22Rv1 (cell line): ENCODE measurements at regions not wholly inside any gene's neighbourhood (a gene's known extent, or its start where the extent isn't known, plus 50 kb on each side); places are given as distances from the start of the nearest gene placed in this dataset.

Experiments used
- H3K27ac ChIP-seq: fragments of 450-650 bp; 2 replicates; pipeline ENCODE4 v1.5.1; 2017
- ZFX ChIP-seq: fragments of 450-650 bp; IDR thresholded peaks from 2 replicates; pipeline ENCODE4 v1.6.1; 2017; ENCODE audit warnings: antibody characterized with exemption, borderline replicate concordance
- TF ChIP-seq, protein P1 (sequence below): fragments of 450-650 bp; IDR thresholded peaks from 2 replicates; pipeline ENCODE4 v1.5.1; 2017; ENCODE audit warnings: mild to moderate bottlenecking

DNA sequence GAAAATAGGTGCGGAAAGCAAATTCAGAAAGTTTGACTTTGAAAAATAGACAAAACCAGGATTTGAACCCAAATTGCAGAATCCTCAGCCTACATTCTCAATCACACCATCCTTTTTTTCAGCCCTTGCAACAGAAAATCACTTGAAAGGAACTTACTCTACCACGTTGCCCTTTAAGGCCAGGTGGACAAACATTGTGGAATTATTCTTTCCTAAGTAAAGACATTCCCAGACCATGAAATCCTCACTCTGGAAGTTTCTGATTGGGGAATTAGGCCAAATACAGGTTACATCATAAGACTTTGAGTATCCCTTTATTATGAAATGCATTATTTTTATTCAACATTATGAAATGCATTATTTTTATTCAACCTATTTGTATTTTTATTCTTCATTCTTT lies 259.4 kb downstream of the RAD51AP2 start:
- TF ChIP-seq, protein P1, sequence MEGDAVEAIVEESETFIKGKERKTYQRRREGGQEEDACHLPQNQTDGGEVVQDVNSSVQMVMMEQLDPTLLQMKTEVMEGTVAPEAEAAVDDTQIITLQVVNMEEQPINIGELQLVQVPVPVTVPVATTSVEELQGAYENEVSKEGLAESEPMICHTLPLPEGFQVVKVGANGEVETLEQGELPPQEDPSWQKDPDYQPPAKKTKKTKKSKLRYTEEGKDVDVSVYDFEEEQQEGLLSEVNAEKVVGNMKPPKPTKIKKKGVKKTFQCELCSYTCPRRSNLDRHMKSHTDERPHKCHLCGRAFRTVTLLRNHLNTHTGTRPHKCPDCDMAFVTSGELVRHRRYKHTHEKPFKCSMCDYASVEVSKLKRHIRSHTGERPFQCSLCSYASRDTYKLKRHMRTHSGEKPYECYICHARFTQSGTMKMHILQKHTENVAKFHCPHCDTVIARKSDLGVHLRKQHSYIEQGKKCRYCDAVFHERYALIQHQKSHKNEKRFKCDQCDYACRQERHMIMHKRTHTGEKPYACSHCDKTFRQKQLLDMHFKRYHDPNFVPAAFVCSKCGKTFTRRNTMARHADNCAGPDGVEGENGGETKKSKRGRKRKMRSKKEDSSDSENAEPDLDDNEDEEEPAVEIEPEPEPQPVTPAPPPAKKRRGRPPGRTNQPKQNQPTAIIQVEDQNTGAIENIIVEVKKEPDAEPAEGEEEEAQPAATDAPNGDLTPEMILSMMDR, result no peak
- TF ChIP-seq ZFX, result no peak
- no peak overlapping the region for H3K27ac ChIP-seq

DNA sequence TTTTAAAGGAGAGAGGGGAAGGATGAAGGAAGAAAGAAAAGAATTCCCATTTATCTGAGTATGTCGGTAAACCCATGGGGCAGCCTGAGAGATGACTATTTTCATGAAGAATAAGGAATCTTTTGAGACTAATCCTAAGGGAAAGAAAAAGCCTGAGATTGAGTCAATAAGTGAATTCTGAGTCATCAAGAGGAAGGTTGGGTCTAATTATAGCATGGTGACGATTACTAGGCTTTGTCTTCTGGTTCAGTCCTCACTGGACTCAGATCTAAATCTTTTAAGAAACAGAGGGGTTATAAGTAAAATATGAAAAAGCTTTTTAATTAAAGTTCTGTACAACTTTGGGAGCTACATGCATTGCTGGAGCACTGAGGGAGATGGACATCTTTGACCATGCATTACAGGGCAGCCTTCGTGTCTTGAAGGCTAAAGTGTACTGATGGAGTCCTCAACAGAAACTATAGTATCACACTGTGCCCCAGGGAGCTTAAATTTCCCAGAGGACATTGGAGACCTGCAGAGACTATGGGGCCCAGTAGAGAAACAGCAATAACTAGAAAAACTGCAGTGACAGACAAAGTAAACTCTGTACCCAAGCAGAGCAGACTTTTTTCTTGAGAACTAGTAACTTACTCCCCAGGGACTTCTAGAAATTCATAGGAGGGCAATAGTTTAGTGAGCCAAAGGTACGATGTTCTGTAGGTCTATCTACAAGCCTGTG lies 260.9 kb downstream of the RAD51AP2 start:
- no peak for TF ChIP-seq ZFX
- TF ChIP-seq, protein P1, result no peak
- H3K27ac ChIP-seq, result no peak overlapping the region

DNA sequence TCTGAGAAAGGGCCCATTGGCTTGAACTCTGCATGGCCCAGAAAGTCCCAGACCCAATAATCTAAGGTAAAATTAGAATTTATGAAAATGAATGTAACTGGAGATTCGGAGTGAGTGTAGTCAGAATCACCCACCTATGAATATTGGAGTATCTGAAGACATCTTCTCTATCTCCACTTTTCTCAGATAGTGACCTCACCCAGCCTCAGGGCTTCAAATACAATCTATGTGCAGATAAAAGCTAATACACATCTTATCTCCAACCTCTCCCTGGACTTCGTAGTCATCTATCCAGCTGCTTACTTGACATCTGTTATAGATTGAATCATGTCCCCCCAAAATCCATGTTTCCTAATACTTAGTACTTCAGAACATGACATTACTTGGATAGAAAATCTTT lies 263.2 kb downstream of the RAD51AP2 start:
- TF ChIP-seq, protein P1, result no peak
- no peak for TF ChIP-seq ZFX
- H3K27ac ChIP-seq, result no peak overlapping the region

DNA sequence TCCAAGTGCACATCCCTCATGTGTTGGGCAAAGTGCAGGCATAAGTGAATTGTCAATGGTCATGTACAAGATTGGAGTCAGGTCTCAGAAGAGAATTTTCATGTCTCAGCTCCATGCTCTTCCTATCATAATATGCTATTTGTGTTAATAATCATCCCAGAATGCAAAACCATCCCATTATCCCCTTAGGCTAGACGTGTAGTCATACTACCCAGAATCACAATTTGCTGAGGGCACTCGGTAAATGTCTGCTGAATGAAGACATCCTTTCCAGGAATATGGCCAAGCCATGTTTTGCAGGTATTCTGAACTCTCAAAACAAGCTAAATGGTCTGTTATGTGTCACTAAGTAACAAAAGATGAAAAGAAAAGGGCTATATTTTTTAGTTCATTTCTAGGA lies 263.8 kb downstream of the RAD51AP2 start:
- H3K27ac ChIP-seq, result no peak overlapping the region
- no peak for TF ChIP-seq ZFX
- TF ChIP-seq, protein P1, result no peak

DNA sequence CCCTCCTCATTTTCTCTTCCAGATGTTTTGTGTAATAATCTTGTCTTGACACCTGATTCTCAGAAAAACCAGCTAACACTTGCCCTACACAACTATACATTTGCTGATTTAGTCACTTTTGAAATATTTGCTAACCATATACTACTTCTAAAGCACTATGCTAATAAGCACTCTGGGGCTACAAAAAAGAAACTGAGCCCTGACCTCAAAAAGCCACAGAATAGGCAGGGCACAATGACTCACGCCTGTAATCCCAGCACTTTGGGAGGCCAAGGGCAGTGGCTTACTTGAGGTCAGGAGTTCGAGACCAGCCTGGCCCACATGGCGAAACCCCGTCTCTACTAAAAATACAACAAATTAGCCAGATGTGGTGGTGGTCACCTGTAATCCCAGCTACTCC lies 266.0 kb downstream of the RAD51AP2 start:
- H3K27ac ChIP-seq, result no peak overlapping the region
- TF ChIP-seq, protein P1, result no peak
- TF ChIP-seq ZFX, result no peak

DNA sequence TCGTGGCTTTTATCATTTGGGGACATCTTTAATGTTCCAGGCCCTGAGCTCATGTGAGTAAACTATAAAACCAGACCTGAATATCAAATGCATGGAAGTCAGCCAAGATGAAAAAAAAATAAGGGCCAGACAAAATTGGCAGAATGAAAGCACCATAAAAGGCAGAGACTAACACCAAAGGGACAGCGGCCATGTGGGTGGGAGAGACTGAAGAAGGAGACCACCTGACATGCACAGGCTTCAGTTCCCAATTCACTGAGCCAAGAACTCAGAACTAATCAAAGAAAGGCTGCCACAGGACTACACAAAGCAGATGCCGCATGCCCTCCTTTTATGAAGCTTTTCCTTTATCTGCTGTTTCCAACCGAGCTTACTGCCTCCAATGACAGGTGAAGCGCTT lies 267.1 kb downstream of the RAD51AP2 start:
- TF ChIP-seq, protein P1, result no peak
- no peak for TF ChIP-seq ZFX
- no peak overlapping the region for H3K27ac ChIP-seq

DNA sequence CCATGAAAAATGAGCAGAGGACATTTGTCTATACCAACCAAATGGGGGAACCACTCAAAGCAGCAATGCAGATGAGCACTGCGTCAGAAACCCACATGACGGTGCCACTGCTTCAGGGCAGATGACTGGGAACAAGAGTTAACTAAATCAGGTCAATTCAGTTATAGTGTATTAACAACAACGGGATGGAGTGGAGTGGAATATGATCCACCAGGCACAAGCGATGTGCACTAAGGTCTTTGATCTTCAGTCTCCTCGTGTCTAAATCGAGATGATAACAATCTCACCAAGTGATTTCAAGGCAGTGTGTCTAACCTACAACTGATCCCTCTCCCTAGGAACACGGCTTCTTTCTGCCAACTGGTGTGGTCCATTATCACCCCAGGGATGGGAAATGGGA lies 269.0 kb downstream of the RAD51AP2 start:
- TF ChIP-seq, protein P1, result no peak
- TF ChIP-seq ZFX, result no peak
- H3K27ac ChIP-seq, result no peak overlapping the region
